Mammary epithelial cell (primary cell): ENCODE measurements at regions not wholly inside any gene's neighbourhood (a gene's known extent, or its start where the extent isn't known, plus 50 kb on each side); places are given as distances from the start of the nearest gene placed in this dataset.

Source experiments
- CTCF ChIP-seq, 2 donors: IDR thresholded peaks in 1 of 2; conservative IDR thresholded peaks in 1 of 2; 2 replicates each; pipeline ENCODE4 v1.5.1; 2011 to 2012; ENCODE audit warnings: inconsistent platforms in 2 of 2, low read length in 2 of 2, mild to moderate bottlenecking in 2 of 2, control low read depth in 1 of 2, low read depth in 1 of 2; ENCODE audit not compliant: insufficient read depth in 1 of 2; ENCODE audit errors: extremely low read depth in 1 of 2
- EZH2 ChIP-seq: IDR thresholded peaks from 2 replicates; pipeline ENCODE4 v1.6.1; 2012; ENCODE audit warnings: low read length, inconsistent platforms, borderline replicate concordance

- TF ChIP-seq CTCF (conservative IDR thresholded peaks at IDR 0.05 in 1 of 2, IDR thresholded peaks at IDR 0.05 in 1 of 2; ENCODE audit: extremely low read depth in 1 of 2, insufficient read depth in 1 of 2, low read depth in 1 of 2, low read length in 2 of 2) (no peak), EZH2 (no peak)
These were observed 69.6 kb upstream of the RAB11FIP2 start for GRCh38 chr10:118116362-118116714.
